ENCODE measurements at regions not wholly inside any gene's neighbourhood (a gene's known extent, or its start where the extent isn't known, plus 50 kb on each side); places are given as distances from the start of the nearest gene placed in this dataset.

DNA sequence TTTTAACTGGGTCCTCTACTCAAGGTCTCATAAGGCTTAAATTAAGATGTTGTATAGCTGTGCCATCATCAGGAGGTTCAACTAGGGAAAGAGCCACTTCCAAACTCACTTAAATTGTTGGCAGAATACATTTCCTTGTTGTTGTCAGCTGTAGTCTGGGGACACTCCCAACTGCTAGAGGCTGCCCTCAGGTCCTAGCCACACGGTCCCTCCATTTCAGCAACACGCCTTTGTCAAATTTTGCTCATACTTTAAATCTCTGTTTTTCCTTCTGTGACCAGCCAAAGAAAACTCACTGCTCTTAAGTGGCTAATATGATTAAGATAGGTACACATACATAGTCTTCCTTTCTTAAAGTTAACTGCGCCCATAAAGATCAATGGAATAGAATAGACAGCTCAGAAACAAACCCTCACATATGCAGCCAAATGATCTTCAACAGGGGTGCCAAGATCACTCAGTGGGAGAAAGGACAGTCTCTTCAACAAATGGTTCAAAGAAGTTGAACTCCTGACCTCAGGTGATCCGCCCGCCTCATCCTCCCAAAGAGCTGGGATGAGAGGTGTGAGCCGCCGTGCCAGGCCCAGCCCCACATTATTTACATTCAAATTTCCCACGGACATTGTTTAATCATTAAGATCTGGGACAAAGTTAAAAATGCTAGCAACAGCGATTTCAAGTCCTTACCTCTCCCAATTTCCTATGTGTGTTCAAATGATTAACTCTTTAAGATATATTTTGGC lies 76.4 kb upstream of the ELOVL5 start:
- TF ChIP-seq, protein P1, sequence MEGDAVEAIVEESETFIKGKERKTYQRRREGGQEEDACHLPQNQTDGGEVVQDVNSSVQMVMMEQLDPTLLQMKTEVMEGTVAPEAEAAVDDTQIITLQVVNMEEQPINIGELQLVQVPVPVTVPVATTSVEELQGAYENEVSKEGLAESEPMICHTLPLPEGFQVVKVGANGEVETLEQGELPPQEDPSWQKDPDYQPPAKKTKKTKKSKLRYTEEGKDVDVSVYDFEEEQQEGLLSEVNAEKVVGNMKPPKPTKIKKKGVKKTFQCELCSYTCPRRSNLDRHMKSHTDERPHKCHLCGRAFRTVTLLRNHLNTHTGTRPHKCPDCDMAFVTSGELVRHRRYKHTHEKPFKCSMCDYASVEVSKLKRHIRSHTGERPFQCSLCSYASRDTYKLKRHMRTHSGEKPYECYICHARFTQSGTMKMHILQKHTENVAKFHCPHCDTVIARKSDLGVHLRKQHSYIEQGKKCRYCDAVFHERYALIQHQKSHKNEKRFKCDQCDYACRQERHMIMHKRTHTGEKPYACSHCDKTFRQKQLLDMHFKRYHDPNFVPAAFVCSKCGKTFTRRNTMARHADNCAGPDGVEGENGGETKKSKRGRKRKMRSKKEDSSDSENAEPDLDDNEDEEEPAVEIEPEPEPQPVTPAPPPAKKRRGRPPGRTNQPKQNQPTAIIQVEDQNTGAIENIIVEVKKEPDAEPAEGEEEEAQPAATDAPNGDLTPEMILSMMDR (conservative IDR thresholded peaks at IDR 0.05; ENCODE audit: low read depth, low read length), result no peak
- TF ChIP-seq EZH2 (IDR thresholded peaks at IDR 0.05; ENCODE audit: low read length, unreplicated experiment) (no peak), EZH2phosphoT487 (IDR thresholded peaks at IDR 0.05; ENCODE audit: borderline replicate concordance, low read length) (no peak)

Data from PC-3 (cell line).